ENCODE measurements at regions not wholly inside any gene's neighbourhood (a gene's known extent, or its start where the extent isn't known, plus 50 kb on each side); places are given as distances from the start of the nearest gene placed in this dataset.

DNA sequence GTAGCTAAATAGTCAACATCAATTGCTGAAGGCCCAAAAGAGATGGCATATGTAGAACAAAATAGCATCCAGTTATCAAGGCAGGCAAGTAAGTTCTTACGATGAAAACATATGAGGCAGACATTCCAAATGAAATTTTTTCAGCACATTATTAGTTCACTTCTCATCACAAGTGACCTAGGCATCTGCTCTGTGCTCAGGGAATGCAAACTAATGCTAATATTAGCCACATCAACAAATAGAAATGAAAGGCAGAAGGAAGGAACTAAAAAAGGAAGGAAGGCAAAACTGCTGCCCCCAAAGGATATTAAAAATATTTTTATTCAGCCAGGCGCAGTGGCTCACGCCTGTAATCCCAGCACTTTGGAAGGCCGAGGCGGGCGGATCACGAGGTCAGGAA is 51.2 kb upstream of the ROCK1 start:
- no peak for DNase-seq

DNA sequence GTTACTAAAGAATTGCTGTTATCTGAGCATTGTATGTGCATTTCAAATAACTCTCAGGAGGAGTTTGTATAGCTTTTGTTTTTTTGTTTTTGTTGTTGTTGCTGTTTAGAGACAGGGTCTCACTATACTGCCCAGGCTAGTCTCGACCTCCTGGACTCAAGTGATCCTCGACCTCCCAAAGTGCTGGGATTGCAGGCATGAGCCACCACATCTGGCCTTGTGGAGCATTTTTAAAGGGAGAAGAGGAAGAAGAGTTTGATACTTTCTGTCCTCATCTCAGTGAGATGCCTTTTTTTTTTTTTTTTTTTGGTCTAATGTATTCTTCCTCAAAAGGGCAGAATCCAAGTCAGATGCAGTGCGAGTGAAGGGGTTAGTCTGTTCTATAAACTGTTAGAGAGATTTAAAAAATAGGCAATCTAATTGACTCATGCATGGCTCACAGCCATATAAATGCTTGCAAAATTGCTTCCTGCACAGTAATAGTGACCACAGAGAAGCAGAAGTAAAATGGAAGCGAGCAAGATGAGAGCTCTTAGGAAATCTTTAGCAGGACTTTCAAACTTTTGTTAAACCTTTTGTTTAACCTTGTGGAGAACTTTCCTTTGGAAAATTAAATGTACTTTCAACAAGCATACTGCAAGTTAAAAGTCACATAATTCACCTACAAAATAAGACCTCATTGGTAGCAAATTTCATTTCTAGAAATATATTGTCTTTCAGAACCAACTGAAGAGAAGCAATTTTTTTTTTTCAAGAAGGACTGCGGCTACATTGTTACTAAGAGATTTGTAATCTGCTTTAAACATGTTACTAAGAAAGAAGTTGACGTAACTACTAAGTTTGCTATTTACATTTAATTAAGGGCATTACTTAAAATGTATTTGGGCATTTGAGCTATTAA is 52.3 kb upstream of the ROCK1 start:
- DNase-seq: no peak

DNA sequence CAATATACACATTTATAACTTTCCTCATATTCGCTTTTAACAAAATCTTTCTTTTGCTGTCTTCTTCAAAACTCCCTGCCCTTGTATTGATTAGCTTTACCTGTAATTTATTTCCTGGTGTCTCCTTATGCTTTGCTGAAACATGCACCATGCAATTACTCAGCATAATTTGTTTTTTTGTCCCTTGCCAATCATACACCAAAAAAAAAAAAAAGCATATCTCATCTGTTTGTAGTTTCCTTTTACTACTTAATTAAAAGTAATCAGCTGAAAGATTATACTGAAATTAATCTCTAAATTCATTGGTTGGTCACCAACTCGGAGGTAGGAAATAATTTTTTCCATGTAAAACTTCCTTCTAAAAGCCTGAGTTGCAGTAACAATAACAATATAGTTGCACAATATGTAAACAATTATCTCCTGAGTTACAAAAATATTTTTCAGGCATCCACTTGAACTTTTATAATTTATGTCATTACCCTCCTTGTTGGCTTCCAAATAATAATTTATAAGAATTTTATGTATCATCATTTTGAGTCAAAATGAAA is 53.0 kb upstream of the ROCK1 start:
- DNase-seq: no peak

DNA sequence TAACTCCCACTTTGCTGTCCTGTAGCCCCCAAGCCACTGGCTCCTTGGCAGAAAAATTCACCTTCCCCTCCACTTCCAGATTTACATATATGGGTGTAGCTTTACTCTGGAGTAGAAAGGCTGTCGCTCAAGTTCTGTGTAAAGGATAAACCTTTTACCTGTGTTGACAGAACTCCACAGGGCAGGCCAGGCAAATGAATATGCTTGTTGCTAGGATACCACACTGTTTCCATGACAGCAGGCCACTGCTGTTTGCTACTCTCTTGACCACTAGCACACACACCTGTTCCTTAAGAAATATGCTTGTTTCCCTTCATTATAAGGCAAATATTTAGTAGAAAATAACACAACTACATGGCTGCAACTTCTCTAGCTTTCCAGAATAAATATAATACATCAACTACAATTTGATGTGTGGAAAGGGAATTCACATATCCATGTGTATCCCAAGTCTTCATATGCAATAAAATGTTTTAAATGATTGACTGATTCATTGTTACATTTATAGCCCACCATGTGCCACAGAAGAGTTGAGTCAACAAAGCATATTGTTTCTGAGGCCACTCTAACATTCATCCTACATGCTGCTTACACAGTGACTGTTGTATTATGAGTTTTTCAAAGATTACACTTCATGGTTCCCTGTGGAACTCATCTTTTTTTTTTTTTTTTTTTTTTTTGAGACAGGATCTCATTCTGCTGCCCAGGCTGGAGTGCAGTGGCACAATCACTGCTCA is 56.2 kb upstream of the ROCK1 start:
- DNase-seq: peak; percentile 97

DNA sequence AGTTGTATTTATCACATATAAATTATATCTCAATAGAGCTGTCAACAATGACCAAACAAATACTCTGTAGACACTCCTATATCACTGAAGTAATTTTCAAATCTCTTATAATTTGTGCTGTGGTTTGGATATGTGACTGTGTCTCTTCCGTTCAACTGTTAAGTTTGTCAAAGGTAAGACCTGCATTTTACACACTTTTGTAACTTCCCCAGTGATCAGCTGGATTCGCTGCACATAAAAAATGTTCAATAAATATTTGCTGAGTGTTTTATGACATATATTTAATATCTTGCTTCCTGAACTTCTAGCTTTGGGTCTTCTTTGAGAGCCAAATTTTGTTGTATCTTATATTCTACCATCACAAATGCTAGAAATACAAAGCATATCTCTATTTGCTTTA is 57.3 kb upstream of the ROCK1 start:
- DNase-seq: peak; percentile 13

DNA sequence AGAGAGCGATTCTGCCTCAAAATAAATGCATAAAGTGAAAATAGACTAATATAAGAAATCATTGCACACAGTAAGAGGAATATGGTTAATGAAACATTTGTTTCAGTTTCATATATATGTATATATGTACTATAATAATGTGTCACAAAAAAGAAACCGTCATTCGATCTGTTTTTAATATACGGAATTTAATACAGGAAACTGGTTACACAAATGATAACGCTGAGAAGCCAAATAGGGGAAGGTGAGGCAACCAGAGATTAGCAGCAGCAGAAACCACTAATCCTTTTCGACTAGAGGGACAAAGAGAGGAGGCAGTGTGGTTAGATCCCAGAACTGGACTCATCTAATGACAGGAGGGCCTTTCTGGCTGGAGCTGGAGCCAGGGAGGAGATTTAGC is 64.2 kb upstream of the GREB1L start:
- DNase-seq: no peak

DNA sequence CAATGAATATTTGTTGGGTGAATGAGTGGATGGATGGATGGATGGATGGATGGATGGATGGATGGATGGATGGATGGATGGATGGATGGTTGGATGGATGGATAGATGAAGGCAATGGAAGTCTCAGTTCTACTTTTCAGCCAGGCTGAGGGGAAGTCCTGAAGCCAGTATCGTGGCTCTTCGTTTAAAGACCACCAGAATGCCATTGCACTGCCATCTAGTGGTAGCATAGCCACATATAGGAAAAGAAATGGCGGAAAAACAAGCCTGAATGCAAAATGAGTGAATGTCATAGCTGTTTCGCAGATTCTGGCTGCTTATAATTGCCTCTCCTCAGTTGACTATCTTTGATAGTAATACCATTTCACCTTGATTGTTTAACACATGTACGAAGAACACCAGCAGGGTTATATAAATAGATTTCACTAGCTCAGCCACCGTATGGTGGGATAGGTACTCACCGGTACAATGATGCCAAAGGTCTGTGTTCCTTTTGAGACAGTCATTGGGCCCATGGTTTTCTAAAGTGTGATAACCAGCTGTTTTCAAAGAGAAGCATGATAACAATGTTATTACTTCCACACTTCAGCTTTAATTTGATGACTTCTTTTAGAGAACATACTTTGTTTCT is 62.3 kb upstream of the GREB1L start:
- peak; percentile 77 for DNase-seq

DNA sequence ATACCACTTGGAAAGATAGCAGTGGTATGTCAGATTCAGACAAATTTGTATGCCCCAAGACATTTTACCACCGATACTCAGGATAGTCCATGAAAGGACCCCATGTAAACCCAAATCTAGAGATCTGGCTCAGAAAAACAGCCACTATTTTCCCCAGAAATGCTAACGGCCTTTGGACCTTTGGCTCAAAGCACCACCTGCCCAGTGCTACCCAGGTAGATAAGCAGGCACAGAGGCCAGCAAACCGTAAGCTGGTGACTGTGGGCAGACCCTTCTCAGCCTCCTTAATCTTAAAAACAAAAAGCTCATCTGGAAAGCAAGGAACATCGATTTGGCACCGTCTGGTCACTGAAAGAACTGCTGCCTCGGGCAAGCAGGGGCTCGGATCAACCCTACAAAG is 61.4 kb upstream of the GREB1L start:
- no peak for DNase-seq

DNA sequence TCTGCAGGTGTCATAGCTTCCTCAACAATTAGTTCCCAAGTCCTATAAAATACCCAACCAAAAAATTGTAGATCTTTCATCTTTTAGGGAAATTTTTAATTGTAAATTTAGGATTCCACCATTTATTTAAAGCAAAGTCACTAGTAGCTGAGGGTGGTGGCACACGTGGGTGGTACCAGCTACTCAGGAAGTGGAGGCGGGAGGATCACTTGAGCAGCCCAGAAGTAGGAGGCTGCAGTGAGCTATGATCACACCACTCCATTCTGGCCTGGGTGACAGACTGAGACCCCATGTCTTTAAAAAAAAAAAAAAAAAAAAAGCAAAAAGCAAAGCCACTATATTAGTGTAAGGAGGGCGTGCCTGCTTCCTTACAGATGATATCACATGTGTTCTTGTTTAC is 60.3 kb upstream of the GREB1L start:
- DNase-seq: no peak

DNA sequence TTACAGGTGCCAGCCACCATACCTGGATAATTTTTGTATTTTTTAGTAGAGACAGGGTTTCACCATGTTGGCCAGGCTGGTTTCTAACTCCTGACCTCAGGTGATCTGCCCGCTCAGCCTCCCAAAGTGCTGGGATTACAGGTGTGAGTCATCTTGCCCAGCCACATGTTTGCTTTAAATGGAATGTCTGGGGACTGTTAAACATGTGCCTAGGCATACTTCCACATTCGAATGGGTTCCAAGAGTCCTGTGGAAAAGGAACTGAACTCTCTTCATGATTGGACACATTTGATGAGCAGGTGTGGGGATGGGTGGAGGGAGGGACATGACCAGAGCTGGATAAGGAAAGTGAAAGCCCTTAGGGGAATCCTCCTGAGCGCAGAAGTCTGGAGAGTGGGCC is 58.4 kb upstream of the GREB1L start:
- peak; percentile 8 for DNase-seq

DNA sequence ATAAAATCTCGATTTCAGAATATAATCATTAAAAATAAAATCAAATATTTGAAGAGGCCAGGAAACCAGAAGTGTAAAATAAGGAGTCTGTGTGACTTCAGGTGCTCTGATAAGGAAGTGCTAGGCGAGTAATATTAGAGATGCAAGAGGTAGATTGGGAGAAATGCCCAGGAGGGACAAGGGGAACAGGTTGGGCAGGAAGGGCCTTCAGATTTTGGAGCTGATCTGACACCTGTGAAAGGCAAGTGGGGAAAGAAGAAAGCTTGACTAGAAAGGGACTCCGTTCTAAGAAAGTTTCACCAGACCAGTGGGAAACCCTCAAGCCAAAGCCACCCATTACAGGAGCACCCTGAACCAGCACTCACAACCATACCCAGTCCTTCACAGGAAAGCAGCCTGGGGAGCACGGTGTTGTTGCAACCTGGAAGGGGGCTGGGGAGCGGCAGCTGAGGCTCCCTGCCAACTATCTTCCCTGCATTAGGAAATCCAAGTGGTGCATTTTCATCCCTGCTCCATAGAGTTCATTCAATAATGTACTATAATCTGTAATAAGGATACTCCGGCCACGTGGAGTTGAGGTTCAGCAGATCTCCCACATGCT is 57.5 kb upstream of the GREB1L start:
- DNase-seq: no peak

DNA sequence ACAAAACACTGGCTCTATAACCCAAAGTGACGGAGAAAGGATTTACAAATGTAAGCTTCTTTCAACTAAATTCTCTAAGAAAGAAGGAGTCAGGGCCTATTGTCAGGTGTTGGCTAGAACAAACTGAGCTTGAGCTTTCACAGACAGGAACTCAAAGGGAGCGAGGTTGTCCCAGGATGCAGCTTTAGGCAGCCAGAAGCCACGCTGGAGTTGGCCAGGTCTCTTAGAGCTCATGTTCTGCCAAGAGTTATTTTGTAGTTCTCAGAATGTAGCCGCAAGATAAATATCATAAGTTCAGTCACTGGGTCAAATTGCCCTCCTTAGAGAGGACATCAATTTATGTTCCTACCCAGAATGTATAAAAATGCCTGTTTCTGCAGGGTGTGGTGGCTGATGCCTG is 54.1 kb upstream of the GREB1L start:
- no peak for DNase-seq

DNA sequence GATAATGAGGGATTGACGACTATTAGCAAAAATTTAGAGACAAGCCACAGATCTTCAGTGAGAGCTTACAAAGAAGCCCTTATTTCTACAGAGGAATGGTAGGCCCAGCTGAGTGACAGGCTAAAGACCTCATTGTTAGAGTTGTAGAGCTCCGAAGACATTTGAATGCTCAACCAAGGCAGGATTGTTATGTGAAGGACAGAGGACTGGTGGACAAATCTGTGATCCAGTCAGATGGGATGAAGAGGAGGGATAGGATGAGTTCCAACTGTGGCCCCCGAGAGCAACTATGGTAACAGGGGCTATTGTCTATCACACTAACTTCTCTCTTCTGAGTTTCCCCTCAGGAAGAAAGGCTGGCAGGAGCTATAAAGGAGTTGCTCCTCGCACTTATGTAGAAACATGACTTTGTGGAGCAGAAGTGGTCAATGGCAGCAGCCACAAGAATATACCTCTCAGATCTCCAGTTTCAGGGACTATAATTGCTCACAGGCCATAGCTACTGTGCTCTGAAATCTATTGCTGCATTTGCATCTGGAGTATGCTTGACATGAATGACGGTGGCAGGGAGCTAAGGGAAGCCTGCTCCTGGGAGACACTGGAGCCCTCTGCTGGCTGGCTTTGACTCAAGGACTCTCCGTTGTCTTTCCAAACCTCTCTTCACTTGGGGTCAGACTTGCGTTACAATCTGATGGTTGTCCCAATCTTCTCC is 50.3 kb upstream of the GREB1L start:
- DNase-seq: peak; percentile 80

Measured in DMS53 (cell line).